ENCODE measurements at regions not wholly inside any gene's neighbourhood (a gene's known extent, or its start where the extent isn't known, plus 50 kb on each side); places are given as distances from the start of the nearest gene placed in this dataset.

GRCh38 chr10:70974920-70975319 lies 86.6 kb upstream of the PCBD1 start:
- Mint-ChIP-seq H3K27me3 (peaks cover 22 to 46% of the 10 kb centered on the region in 2 donors), H3K27ac (no peak overlapping the region), H3K9me3 (no peaks in the 10 kb centered on the region), H3K36me3 (no peaks in the 10 kb centered on the region), H3K4me1 (ENCODE audit: low read depth in 2 of 2) (no peaks in the 10 kb centered on the region), H3K4me3 (no peak overlapping the region)
- ATAC-seq (no peak), DNase-seq (ENCODE audit: low spot score) (no peak)

DNA sequence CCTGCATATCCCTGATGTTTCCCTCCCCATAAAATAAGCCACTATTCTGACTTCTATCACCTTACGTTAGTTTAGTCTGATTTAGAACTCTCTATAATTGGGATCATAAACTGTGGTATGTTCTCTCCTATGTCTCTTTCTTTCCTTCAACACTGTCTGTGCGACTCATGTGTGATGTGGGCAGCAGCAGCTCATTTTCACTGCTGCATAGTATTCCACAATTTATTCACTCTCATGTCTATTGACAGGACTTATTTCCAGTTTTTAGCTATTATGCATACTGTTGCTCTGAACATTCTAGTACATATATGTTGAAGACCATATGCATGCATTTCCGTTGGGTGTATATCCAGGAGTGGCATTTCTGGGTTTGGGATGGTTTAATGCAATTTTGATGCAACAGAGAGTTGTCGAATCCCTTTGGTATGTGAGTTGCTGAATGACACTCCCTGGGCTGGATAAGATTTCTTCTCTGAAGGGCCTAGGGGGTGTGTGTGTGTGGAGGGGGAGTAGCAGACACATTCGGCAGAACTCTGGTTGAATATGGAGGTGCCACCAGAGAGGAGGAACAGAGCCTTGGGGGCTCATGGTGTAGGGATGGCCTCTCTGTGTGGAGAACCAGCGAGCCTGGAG lies 87.8 kb upstream of the PCBD1 start:
- Mint-ChIP-seq H3K4me3 (no peak overlapping the region), H3K9me3 (no peaks in the 10 kb centered on the region), H3K36me3 (no peaks in the 10 kb centered on the region), H3K4me1 (ENCODE audit: low read depth in 2 of 2) (no peaks in the 10 kb centered on the region), H3K27me3 (peaks cover 15 to 37% of the 10 kb centered on the region in 2 donors), H3K27ac (no peak overlapping the region)
- DNase-seq (ENCODE audit: low spot score) (no peak), ATAC-seq (no peak)

- Mint-ChIP-seq H3K27ac (no peak overlapping the region), H3K4me1 (ENCODE audit: low read depth in 2 of 2) (peaks cover 12 to 13% of the 10 kb centered on the region in 2 donors), H3K4me3 (no peak overlapping the region), H3K27me3 (peaks cover 15 to 23% of the 10 kb centered on the region in 2 donors), H3K9me3 (no peaks in the 10 kb centered on the region), H3K36me3 (no peaks in the 10 kb centered on the region)
- DNase-seq (ENCODE audit: low spot score) (no peak), ATAC-seq (no peak)
Measured at GRCh38 chr10:70977625-70978024, 89.3 kb upstream of the PCBD1 start.

DNA sequence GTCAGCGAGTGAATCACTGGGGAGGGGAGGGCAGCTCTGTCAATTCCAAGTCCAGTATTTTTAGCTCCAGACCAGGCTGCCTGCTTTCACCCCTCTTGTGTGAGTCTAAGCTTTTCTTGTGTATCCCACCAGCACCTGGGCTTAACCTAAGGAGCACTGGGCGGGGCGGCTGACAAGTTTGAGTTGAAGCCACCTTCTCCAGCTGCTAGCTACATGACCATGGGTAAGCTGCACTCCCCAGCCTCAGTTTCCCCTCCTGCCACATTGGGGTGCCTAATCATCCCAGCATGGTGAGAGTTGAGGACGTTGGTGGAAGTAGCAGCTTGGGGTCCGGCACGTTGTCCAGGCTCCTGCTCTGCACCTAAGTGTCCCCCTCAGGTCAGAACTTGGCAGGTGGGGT lies 89.8 kb upstream of the PCBD1 start:
- H3K27ac Mint-ChIP-seq: no peak overlapping the region
- H3K9me3 Mint-ChIP-seq: no peaks in the 10 kb centered on the region
- no peaks in the 10 kb centered on the region for H3K36me3 Mint-ChIP-seq
- DNase-seq (ENCODE audit: low spot score): no peak
- H3K27me3 Mint-ChIP-seq: peaks cover 15 to 21% of the 10 kb centered on the region in 2 donors
- peaks cover 17 to 19% of the 10 kb centered on the region in 2 donors for H3K4me1 Mint-ChIP-seq (ENCODE audit: low read depth in 2 of 2)
- no peak for ATAC-seq
- H3K4me3 Mint-ChIP-seq: no peak overlapping the region

DNA sequence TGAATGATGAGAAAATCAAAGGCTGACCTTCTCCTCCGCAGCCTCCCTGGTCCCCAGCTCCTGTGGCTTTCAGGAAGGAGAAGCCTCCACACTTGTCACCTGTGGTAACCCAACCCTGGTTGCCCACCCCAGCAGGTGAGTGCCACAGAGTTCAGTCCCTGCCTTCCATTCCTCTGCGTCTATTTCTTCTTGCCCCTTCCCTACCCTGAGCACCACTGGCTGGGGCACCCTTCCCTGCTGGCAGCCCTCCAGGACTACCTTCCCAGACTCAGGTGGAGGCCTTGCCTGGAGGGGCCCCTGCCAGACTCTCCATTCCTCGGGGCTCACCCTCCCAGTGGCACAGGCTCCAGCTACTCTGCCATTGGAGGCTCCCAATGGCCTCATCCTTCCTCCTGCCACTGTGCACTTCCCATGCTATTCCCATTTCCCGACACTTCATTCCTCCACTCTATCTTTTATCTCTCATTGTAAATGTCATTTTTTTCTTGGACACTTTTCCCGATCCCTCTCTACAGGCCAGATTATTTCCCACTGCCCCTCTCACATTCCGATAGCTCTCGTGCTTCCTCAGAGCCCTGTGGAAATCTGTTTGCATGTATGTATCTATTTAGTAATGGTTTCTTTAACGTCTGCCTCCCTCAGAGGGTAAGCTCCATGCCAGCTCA lies 90.6 kb upstream of the PCBD1 start:
- Mint-ChIP-seq H3K27me3 (peaks cover 10 to 15% of the 10 kb centered on the region in 2 donors), H3K9me3 (no peaks in the 10 kb centered on the region), H3K4me3 (no peak overlapping the region), H3K27ac (no peak overlapping the region), H3K36me3 (no peaks in the 10 kb centered on the region), H3K4me1 (ENCODE audit: low read depth in 2 of 2) (peaks cover 19 to 23% of the 10 kb centered on the region in 2 donors)
- DNase-seq (ENCODE audit: low spot score): no peak
- ATAC-seq: no peak

- ATAC-seq (no peak), DNase-seq (ENCODE audit: low spot score) (no peak)
- H3K4me3 Mint-ChIP-seq: no peak overlapping the region
- H3K9me3 Mint-ChIP-seq: no peaks in the 10 kb centered on the region
- H3K36me3 Mint-ChIP-seq: no peaks in the 10 kb centered on the region
- H3K27ac Mint-ChIP-seq: no peak overlapping the region
- peaks cover 6 to 8% of the 10 kb centered on the region in 2 donors for H3K27me3 Mint-ChIP-seq
- peaks cover 34 to 35% of the 10 kb centered on the region in 2 donors for H3K4me1 Mint-ChIP-seq (ENCODE audit: low read depth in 2 of 2)
Measured at GRCh38 chr10:70980687-70981086, 92.3 kb upstream of the PCBD1 start.

- peaks cover 41% of the 10 kb centered on the region in 2 donors for H3K4me1 Mint-ChIP-seq (ENCODE audit: low read depth in 2 of 2)
- no peaks in the 10 kb centered on the region for H3K9me3 Mint-ChIP-seq
- ATAC-seq (peak in 1 of 2 donors; percentile 21), DNase-seq (ENCODE audit: low spot score) (no peak)
- no peaks in the 10 kb centered on the region for H3K36me3 Mint-ChIP-seq
- peak overlapping the region; percentile 80 for H3K27ac Mint-ChIP-seq
- peaks cover 2 to 3% of the 10 kb centered on the region in 2 donors for H3K27me3 Mint-ChIP-seq
- H3K4me3 Mint-ChIP-seq: no peak overlapping the region
Measured at GRCh38 chr10:70981171-70981836, 92.9 kb upstream of the PCBD1 start.

GRCh38 chr10:70981936-70982335 lies 93.6 kb upstream of the PCBD1 start:
- Mint-ChIP-seq H3K27me3 (no peaks in the 10 kb centered on the region), H3K4me3 (peak overlapping the region; percentile 69), H3K9me3 (no peaks in the 10 kb centered on the region), H3K36me3 (no peaks in the 10 kb centered on the region), H3K27ac (peak overlapping the region; percentile 80), H3K4me1 (ENCODE audit: low read depth in 2 of 2) (peaks cover 43 to 44% of the 10 kb centered on the region in 2 donors)
- peak; percentile 12 to 13 for ATAC-seq
- no peak for DNase-seq (ENCODE audit: low spot score)

- H3K27me3 Mint-ChIP-seq: no peaks in the 10 kb centered on the region
- H3K27ac Mint-ChIP-seq: peak overlapping the region; percentile 80
- ATAC-seq (peak; percentile 68 to 69), DNase-seq (ENCODE audit: low spot score) (no peak)
- H3K4me3 Mint-ChIP-seq: peak overlapping the region; percentile 69
- H3K4me1 Mint-ChIP-seq (ENCODE audit: low read depth in 2 of 2): peaks cover 43 to 44% of the 10 kb centered on the region in 2 donors
- no peaks in the 10 kb centered on the region for H3K36me3 Mint-ChIP-seq
- no peaks in the 10 kb centered on the region for H3K9me3 Mint-ChIP-seq
Measured at GRCh38 chr10:70982443-70982842, 94.1 kb upstream of the PCBD1 start.

DNA sequence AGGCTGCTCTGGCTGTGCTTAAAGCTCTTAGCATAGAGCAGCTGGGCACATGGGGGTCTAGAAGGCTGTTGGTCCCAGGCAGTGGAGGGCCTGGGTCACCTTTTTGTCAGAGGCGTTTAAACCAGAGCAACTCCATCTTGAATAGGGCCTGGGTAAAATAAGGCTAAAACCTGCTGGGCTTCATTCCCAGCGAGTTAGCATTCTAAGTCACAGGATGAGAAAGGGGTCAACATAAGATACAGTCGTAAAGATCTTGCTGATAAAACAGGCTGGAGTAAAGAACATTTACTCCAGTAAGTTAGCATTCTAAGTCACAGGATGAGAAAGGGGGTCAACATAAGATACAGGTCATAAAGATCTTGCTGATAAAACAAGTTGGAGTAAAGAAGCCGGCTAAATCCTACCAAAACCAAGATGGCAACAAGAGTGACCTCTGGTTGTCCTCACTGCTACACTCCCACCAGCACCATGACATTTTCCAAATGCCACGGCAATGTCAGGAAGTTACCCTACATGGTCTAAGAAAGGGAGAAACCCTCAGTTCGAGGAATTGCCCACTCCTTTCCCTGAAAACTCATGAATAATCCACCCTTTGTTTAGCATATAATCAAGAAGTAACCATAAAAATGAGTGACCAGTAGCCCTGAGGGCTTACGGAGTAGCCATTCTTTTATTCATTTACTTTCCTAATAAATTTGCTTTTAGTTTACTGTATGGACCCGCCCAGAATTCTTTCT lies 96.8 kb upstream of the PCBD1 start:
- Mint-ChIP-seq H3K4me1 (ENCODE audit: low read depth in 2 of 2) (peaks cover 45 to 49% of the 10 kb centered on the region in 2 donors), H3K4me3 (peak overlapping the region; percentile 44), H3K9me3 (no peaks in the 10 kb centered on the region), H3K27ac (peak overlapping the region in 1 of 2 donors; percentile 53), H3K36me3 (no peaks in the 10 kb centered on the region), H3K27me3 (peaks cover 0 to under 1% of the 10 kb centered on the region in 2 donors)
- no peak for DNase-seq (ENCODE audit: low spot score)
- no peak for ATAC-seq

GRCh38 chr10:70985824-70986622 lies 97.7 kb upstream of the PCBD1 start:
- ATAC-seq (peak; percentile 69 to 75), DNase-seq (ENCODE audit: low spot score) (no peak)
- Mint-ChIP-seq H3K27ac (peak overlapping the region in 1 of 2 donors; percentile 53), H3K4me1 (ENCODE audit: low read depth in 2 of 2) (peaks cover 48 to 52% of the 10 kb centered on the region in 2 donors), H3K4me3 (peak overlapping the region; percentile 44), H3K9me3 (no peaks in the 10 kb centered on the region), H3K27me3 (peaks cover 0 to 2% of the 10 kb centered on the region in 2 donors), H3K36me3 (no peaks in the 10 kb centered on the region)

GRCh38 chr10:70986623-70986950 lies 98.2 kb upstream of the PCBD1 start:
- no peaks in the 10 kb centered on the region for H3K9me3 Mint-ChIP-seq
- ATAC-seq: no peak

More at GRCh38 chr10:70986623-70986950, 98.2 kb upstream of the PCBD1 start:
- Mint-ChIP-seq H3K36me3 (no peaks in the 10 kb centered on the region), H3K4me1 (ENCODE audit: low read depth in 2 of 2) (peaks cover 47 to 51% of the 10 kb centered on the region in 2 donors), H3K4me3 (no peak overlapping the region), H3K27me3 (peaks cover 0 to 2% of the 10 kb centered on the region in 2 donors), H3K27ac (peak overlapping the region in 1 of 2 donors; percentile 53)
- no peak for DNase-seq (ENCODE audit: low spot score)

Data from natural killer cell treated with Interleukin-12 subunit alpha and Interleukin-12 subunit beta and Interleukin-15 and Interleukin-18, amount 100 ng/mL, for 72 hours (primary cell).